Esophagus squamous epithelium (tissue), 4 donors: ENCODE measurements at regions not wholly inside any gene's neighbourhood (a gene's known extent, or its start where the extent isn't known, plus 50 kb on each side); places are given as distances from the start of the nearest gene placed in this dataset.

Experiments used
- POLR2A ChIP-seq, 4 donors: fragments of 450-650 bp; IDR thresholded peaks; one replicate each; pipeline ENCODE4 v1.6.1; 2017; ENCODE audit warnings: antibody characterized with exemption in 4 of 4, mild to moderate bottlenecking in 4 of 4, moderate library complexity in 3 of 4
- TF ChIP-seq, protein P1 (sequence below), 6 experiments: fragments of 450-650 bp in 4 of 6; fragments of 200-600 bp in 2 of 6; sonication (generic) in 2 of 6; IDR thresholded peaks; one replicate each; pipeline ENCODE4 v1.5.1; 2016 to 2019; ENCODE audit warnings: antibody characterized with exemption in 6 of 6, mild to moderate bottlenecking in 4 of 6, moderate library complexity in 4 of 6

DNA sequence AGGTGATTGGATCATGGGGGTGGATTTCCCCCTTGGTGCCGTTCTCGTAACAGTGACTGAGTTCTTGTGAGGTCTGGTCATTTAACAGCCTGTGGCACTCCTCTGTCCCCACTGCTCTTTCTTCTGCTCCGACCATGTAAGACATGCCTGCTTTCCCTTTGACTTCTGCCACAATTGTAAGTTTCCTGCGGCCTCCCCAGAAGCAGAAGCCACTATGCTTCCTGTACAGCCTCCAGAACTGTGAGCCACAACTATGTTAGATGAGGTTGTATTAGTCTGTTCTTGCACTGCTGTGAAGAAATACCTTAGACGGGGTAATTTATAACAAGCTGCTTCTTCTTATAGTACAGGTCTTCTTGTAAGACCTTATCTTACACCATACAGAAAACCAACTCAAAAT, 241.7 kb upstream of the KLF14 start:
- TF ChIP-seq, protein P1, sequence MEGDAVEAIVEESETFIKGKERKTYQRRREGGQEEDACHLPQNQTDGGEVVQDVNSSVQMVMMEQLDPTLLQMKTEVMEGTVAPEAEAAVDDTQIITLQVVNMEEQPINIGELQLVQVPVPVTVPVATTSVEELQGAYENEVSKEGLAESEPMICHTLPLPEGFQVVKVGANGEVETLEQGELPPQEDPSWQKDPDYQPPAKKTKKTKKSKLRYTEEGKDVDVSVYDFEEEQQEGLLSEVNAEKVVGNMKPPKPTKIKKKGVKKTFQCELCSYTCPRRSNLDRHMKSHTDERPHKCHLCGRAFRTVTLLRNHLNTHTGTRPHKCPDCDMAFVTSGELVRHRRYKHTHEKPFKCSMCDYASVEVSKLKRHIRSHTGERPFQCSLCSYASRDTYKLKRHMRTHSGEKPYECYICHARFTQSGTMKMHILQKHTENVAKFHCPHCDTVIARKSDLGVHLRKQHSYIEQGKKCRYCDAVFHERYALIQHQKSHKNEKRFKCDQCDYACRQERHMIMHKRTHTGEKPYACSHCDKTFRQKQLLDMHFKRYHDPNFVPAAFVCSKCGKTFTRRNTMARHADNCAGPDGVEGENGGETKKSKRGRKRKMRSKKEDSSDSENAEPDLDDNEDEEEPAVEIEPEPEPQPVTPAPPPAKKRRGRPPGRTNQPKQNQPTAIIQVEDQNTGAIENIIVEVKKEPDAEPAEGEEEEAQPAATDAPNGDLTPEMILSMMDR (IDR thresholded peaks at IDR 0.05), result no peak
- no peak for TF ChIP-seq POLR2A (IDR thresholded peaks at IDR 0.05)
